GM18526 (cell line): ENCODE measurements at regions not wholly inside any gene's neighbourhood (a gene's known extent, or its start where the extent isn't known, plus 50 kb on each side); places are given as distances from the start of the nearest gene placed in this dataset.

ENCODE experiments used
- POLR2A ChIP-seq: IDR thresholded peaks from 3 replicates; pipeline ENCODE4 v1.6.1; 2011; ENCODE audit not compliant: insufficient read length; ENCODE audit errors: extremely low read depth

GRCh38 chr7:69147631-69148030 lies 450.6 kb upstream of the AUTS2 start:
- TF ChIP-seq POLR2A: no peak

DNA sequence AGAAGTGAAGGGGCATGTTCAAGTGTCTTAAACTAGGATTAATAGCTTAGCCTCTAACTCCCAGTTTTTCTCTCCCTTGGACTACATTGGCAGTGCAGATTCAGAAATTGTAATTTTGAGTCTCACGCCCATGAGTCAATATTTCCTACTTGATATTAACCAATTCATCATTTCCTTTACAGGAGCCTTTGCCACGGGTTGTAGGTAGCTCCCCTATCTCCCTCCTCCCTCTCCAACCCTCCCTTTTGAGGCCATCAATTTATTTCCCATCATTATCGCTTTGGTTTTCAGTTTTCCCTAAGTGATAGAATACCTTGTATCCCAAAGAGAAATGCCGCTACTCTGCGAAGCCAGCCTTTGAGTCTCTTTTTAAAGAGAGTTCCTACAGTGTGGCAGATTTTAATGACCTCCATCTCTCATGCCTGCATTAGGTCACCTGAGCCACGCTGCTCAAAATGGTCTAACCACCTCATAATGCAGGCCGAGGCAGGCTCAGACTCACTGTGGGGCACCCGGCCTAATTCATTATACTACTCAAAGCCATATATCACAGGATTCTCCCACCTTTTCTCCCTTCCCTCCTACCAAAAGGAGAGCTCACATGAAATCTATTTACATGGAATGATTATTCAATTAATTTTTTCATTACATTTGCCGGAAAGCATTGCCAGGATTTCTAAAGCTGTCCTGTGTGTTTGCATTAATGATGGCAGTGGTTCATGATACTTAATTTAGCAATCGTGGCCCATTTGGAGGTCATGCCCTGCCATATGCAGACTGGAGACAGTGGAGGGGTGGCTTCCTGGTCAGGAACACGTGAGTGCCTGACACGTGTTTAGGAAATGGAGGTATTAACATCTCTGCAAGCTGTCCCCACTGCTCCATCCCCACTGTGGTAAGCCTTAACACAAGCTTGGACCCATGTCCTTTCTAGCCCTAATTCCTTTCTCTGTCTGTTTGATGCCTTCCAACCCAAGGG lies 448.2 kb upstream of the AUTS2 start:
- TF ChIP-seq POLR2A: no peak

DNA sequence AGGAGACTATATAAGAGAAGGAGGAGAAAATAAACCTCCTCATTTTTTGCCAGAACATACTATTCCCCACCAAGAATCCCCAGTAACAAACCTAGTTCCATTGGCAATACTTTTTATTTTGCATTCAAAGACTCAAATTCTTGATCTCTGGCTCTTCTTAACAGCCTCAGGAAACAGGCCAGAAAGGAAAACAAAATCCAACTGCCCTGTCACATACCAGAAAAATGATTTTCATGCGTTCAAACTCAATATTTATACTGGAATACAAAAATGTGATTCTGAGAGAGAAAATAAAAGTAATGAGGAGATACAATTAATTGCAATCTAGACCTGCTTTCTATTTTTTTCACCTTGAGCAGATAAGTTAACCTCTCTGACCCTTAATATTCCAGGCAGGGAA lies 435.9 kb upstream of the AUTS2 start:
- no peak for TF ChIP-seq POLR2A

DNA sequence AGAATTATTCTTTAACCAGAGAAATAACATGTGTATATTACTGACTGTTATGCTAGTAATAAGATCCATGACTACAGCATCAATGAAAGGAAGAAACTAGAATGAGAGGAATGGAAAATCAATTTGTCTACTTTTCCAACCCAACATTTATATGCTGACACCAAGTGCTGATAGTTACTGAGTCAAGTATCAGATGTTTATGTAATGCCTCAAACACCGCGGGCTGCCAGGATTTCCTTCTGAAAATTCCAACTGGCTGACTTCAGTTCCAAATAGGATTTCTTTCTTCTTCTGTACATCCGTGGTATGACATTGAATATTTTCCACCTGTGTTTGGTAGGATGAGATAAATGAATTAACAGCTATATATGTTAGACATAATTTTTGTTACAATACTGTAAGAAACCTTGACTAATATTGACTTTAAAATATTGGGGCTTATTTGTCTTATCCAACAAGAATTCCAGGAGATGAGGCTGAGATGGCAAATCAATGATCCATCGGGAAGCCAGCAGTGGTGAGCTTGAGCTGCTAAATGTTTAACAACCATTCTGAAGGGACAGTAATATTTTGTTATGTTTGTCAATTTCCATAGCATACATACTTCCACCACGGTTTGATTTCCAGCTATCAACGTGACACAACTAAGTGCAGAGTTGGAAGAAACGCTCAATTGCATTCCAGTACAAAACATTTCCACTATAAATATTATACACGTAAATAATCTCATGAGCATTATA lies 435.2 kb upstream of the AUTS2 start:
- TF ChIP-seq POLR2A: no peak

GRCh38 chr7:69166979-69167516 lies 431.2 kb upstream of the AUTS2 start:
- TF ChIP-seq POLR2A: no peak

DNA sequence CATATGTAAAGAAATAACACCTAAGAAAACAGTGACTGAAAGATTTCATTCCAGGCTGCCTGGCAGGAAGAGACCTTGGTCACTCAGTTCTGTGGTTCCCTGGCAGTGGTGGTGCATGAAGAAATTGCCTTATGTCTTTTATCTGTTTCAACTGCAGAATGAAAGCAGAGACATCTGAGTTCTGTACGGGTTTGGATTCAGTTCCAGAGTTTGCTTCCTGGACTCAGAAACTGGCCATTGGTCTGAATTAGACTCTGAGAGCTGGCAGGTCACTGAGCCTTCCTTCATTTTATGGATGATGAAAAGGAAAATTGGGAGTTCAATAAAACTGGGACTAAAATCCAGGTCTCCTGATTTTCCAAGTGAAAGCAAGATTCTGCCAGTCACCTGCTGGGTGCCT lies 428.9 kb upstream of the AUTS2 start:
- no peak for TF ChIP-seq POLR2A

DNA sequence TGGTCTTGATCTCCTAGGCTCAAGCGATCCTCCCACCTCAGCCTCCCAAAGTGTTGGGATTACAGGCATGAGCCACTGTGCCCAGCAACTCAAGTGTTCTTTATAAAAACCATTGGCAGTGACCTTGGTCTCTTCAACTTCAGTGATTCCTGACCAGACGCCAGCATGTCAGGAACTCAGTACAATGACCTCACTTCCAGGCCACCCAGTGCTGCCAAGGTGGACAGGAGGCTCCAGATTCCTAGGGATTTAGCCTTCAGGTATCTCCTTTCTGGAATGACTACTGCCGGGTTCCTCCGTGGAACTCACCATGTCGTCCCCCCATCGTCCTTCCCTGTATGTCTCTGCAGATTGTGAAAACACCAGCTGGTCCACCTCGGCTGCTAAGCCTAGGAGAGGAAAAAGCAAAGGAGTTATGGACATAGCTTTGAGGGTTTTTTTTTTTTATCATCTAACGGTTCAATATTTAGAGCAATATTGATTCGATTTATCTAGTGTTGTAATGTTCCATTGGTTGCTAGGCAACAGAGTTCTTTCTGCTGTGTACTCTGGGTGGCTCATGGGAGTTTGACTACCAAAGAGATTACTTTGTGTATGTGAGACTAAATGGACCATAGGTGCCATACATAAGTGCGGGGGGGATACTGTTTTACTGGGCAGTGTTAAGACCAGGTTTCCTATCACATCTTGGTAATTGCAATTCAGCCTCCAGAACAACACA lies 425.8 kb upstream of the AUTS2 start:
- TF ChIP-seq POLR2A: no peak

DNA sequence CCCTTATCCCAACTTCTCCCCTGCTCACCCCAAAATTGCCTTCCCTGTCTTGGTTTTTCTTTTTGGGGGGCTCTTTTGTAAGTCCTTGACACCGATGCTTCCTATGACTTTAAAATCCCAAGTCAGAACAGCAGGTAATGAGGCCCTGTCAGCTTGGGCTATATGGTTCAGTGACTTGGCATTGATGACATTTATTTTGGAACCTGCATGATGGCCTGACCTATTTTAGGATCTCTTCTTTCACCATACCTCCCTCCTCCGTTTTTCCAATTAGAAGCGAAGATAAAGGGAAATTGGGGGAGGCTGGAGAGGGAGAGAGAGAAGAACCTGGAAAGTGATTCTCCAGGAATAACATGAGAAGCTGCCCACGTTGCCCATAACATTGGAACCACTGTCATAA lies 424.9 kb upstream of the AUTS2 start:
- no peak for TF ChIP-seq POLR2A

DNA sequence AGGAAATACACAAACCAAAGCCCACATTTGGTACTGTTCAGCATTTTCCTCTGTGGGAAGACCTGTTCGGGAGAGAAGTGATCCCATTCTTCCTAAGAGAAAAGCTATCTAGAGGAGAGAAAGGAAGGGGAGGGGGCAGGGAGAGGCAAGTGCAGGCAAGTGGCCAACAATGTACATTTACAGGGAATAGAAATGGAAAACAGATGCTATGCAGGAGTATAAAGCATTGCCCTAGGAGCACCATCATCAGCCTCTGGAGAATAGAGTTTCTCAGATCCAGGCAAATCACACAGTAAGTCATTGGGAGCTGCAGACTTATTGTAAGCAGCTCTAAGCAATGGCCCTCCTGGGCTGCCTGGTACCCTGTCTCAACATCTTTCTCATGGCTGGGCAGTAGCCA lies 424.4 kb upstream of the AUTS2 start:
- no peak for TF ChIP-seq POLR2A

- no peak for TF ChIP-seq POLR2A
These were observed 421.4 kb upstream of the AUTS2 start for GRCh38 chr7:69176841-69177240.

DNA sequence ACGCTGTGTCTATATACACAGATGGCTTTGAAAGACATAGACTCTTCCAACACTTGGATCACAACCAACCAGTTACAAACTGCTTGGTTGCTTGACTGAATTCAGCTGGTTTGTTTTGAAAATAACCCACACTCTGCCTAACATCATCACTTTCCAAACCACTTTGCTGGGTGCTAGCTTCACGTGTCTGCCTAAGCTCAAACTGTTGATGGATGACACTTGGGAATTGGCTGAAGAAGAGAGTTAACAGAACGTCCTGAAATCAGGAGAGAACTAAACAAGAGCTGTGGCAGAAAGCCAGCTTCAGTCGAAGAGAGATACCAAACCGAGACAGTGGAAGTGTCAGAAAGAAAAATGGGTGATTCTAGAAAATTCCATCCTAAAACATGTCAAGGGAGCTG lies 420.8 kb upstream of the AUTS2 start:
- no peak for TF ChIP-seq POLR2A

GRCh38 chr7:69177941-69178494 lies 420.3 kb upstream of the AUTS2 start:
- no peak for TF ChIP-seq POLR2A

DNA sequence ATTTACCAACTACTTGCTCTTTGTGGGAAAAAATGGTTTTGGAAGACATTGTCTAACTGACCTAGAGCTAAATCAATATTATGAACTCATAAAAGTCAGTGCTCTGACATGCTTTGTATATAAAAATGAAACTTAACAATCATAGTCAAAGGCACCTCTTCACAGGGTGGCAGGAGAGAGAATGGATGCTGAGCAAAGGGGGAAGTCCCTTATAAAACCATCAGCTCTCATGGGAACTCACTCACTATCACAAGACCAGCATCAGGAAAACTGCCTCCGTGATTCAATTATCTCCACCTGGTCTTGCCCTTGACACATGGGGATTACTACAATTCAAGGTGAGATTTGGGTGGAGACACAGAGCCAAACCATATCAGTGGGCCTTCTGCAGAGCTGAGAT lies 417.6 kb upstream of the AUTS2 start:
- no peak for TF ChIP-seq POLR2A

DNA sequence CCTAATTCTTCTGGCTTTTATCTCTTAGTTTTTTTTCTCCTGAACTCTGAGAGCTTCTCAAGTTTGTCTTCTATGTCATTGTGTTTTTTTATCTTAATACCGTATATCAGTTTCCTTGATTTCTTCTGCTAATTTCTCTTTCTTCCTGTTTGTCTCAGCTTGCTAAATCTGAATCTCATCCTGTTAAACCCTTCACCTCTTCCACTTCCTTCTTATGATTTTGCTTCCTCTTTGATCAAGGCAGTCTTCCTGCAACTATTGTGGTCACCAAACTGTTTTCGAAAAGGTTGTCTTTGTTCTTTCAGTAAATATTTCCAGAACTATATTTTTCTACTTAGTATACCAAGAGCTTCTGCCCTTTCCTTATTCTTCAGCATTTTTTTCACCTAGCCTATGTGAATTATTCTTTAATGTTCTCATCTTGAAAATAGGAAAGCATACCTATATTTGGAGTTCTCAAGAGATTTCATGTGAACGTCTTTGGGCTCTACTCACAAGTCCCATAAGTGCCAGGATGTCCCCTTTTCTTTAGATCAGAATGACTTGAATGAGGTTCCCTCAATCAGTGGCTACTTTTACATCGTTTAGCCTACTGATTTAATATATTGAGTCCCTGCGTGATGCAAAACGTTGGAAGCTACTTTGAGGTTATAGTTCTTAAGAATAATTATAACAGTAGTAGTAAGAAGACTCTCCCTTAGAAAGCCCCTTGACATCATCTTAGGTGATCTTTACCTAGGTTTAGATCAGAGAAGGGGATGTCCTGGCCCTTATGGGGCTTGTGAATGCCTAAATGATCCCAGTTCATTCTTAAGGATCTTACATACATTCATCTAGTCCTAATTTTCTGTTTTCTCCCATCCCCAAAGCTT lies 415.4 kb upstream of the AUTS2 start:
- no peak for TF ChIP-seq POLR2A

DNA sequence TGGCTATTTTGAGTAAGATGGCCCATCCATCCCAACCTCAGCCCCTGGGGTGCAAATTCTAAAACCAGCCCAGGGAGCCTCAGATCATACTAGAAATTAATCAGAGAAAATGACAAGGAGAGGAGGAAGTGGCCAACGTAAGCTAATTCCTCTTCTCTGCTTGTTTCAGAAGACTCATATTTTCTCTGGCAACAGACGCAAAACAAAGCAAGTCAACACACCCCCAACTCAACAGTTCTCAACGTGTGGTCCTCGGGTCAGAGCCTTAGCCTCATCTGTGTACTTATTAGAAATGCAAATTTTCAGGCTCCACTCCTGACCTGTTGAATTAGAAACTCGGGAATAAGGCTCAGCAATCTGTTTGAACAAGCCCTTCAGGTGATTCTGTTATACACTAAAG lies 413.9 kb upstream of the AUTS2 start:
- TF ChIP-seq POLR2A: no peak

DNA sequence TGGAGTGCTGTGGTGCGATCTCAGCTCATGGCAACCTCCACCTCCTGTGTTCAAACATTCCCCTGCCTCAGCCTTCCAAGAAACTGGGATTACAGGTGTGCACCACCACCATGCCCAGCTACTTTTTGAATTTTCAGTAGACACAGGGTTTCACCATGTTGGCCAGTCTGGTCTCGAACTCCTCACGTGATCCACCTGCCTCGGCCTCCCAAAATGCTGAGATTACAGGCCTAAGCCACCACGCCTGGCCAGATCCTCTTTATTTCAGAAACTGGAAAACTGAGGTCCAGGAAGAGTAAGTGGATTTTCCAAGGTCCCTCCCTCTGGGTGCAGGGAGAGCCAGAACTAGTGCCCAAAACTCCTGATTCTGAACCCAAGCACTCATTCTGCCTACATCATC lies 413.1 kb upstream of the AUTS2 start:
- no peak for TF ChIP-seq POLR2A
